T47D (cell line): ENCODE measurements at regions not wholly inside any gene's neighbourhood (a gene's known extent, or its start where the extent isn't known, plus 50 kb on each side); places are given as distances from the start of the nearest gene placed in this dataset.
"Not testable (repeated sequence)": the region's sequence is repeated elsewhere in the genome, so short reads cannot be mapped to it uniquely, and the experiment has no call there.

Experiments used
- DNase-seq, 2 experiments: peaks; one replicate each; pipeline versions ENCODE4 v3.0.0 to v3.0.0-alpha.2; 2011 to 2012; ENCODE audit warnings: low read depth in 1 of 2, low spot score in 1 of 2
- JUND ChIP-seq: IDR thresholded peaks from 2 replicates; pipeline ENCODE4 v1.6.1; 2012; ENCODE audit warnings: low read depth
- in situ Hi-C: cut with HindIII; loops from 2 replicates; pipeline ENCODE4 v1.10.0; 2016; ENCODE audit warnings: low sequenced_read_pairs, low pct_unique_long_range_greater_than_20kb

- no peak for TF ChIP-seq JUND
- no peak for DNase-seq
- in situ Hi-C loops = no loop called here
Measured at GRCh38 chr15:56804938-56805337, 71.6 kb upstream of the ZNF280D start.

DNA sequence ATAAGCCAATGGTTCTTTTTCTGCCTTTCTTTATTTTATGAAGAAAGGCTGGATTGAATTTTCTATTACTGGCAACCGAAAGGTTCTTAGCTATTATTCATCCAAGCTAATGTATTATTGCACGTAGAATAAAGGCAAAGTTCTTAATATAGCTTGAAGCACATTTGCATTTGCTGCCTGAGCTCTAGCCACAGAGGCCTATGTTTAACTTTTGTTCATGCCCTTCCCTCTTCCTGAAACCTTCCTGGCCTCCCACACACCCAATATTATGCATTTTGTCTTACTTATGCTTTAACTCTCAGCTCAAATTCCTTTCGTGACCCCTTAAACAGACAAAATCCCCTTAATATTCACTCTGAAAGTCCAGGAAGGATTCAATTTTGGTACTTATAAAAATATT, 71.0 kb upstream of the ZNF280D start:
- in situ Hi-C loops = no loop called here
- TF ChIP-seq JUND = no peak
- DNase-seq = no peak

DNA sequence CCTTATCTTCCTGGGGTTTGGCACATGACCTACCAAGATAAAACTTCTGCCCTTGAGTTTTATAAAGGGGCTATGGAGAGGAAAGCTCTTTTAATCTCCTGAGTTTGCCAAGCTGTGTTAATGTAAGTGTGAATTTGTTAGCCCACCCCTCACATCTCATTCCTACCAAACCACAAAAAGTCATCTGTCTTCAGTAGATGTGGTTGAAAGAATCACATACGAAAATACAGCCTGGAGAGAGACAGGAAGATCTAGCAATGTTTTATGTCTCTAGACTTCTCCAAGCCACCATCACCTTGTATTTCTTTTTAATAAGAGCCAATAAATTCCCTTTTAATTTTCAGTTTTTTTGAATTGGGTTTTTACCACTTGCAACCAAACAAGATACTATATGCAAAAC, 68.9 kb upstream of the ZNF280D start:
- DNase-seq = no peak
- in situ Hi-C loops = no loop called here
- no peak for TF ChIP-seq JUND

GRCh38 chr15:56798639-56799038, 65.3 kb upstream of the ZNF280D start:
- no peak for DNase-seq
- TF ChIP-seq JUND = no peak
- in situ Hi-C loops = no loop called here

DNA sequence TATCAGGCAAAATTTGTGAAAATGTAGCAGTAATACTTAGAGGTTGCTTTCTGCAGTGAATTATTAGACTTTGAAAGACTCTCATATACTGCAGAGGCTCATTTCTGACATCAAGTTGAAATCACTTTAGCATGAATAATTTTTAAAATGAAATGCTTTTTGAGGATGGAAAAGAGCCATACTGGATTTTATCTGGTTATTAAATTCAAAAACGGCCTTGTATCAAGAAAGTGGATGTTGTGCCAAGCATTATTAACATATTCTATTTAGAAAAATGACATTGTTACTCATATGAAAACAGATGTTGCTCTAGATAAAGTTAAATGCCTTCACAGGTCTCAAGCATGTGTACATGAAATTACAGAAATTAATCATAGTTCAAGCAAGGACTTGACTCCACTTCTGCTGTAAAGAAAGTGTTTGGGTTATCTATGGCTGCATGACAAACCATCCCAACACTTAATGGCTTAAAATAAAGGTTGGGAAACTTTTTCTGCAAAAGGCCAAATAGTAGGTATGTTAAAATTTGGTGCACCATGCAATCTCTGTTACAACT, 64.5 kb upstream of the ZNF280D start:
- in situ Hi-C loops = no loop called here

DNA sequence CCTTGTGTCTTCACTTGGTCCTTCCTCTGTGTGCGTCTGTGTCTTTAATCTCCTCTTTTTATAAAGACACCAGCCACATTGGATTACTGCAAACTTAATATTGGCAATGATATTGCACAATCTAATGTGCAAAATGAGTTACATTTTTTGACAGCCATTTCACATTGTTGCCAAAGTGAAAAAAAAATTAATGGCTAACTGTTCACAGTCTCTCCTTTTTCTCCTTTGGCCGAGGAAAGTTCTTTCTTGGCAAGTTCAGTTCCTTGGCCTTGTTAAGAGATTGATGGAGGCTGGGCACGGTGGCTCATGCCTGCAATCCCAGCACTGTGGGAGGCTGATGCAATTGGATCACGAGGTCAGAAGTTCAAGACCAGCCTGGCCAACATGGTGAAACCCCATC, 62.2 kb upstream of the ZNF280D start:
- no peak for DNase-seq
- in situ Hi-C loops = no loop called here
- TF ChIP-seq JUND = no peak

More for the DNA sequence above, 64.5 kb upstream of the ZNF280D start:
- no peak for DNase-seq
- no peak for TF ChIP-seq JUND

DNA sequence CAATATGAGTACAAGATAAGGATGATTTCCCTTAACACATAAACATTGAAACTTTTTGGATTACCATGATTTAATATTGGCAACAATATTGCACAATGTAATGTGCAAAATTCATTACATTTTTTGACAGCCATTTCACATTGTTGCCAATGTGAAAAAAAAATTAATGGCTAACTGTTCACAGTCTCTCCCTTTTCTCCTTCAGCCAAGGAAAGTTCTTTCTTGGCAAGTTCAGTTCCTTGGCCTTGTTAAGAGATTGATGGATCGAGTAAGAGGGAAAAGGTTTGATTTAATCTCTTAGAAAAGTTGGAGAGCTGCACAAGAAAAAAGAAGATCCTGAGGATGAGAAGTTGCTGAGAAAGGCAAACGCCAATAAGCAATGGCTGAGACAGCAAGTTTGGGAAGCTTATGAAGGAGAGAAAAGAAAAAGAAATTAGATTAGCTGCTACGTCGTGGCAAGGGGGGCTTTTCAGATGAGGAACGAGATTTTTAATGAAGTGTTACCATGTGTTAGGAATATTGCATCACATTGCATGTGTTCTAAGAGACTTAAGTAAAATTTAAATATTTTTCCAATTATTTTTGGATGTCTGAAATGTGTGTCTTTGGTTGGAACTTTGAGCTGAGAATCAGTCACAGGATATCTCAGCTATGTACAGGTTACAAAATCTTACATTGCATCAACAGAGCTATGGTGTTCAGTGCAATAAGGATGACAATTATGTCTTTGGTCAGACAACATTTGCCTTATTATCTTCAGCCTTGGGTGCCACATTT, 61.4 kb upstream of the ZNF280D start:
- DNase-seq = no peak
- in situ Hi-C loops = no loop called here
- TF ChIP-seq JUND = no peak

GRCh38 chr15:56794165-56794552, 60.9 kb upstream of the ZNF280D start:
- in situ Hi-C loops = no loop called here
- no peak for DNase-seq
- no peak for TF ChIP-seq JUND

GRCh38 chr15:56792211-56792610, 58.9 kb upstream of the ZNF280D start:
- no peak for TF ChIP-seq JUND
- in situ Hi-C loops = no loop called here
- no peak for DNase-seq

DNA sequence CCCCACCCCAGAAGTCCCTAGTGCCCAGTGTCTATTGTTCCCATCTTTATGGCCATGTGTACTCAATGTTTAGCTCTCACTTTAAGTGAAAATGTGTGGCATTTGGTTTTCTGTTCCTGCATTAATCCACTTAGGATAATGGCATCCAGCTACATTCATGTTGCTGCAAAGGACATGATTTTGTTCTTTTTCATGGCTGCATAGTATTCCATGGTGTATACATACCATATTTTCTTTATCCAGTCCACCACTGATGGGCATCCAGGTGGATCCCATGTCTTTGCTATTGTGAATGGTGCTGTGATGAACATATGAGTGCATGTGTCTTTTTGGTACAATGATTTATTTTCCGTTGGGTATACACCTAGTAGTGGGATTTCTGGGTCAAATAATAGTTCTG, 58.2 kb upstream of the ZNF280D start:
- DNase-seq, in situ Hi-C loops: not testable (repeated sequence)

GRCh38 chr15:56788359-56788758, 55.0 kb upstream of the ZNF280D start:
- no peak for DNase-seq
- no peak for TF ChIP-seq JUND
- in situ Hi-C loops = no loop called here

GRCh38 chr15:56786966-56787365, 53.7 kb upstream of the ZNF280D start:
- no peak for DNase-seq
- TF ChIP-seq JUND = no peak
- in situ Hi-C loops = no loop called here

DNA sequence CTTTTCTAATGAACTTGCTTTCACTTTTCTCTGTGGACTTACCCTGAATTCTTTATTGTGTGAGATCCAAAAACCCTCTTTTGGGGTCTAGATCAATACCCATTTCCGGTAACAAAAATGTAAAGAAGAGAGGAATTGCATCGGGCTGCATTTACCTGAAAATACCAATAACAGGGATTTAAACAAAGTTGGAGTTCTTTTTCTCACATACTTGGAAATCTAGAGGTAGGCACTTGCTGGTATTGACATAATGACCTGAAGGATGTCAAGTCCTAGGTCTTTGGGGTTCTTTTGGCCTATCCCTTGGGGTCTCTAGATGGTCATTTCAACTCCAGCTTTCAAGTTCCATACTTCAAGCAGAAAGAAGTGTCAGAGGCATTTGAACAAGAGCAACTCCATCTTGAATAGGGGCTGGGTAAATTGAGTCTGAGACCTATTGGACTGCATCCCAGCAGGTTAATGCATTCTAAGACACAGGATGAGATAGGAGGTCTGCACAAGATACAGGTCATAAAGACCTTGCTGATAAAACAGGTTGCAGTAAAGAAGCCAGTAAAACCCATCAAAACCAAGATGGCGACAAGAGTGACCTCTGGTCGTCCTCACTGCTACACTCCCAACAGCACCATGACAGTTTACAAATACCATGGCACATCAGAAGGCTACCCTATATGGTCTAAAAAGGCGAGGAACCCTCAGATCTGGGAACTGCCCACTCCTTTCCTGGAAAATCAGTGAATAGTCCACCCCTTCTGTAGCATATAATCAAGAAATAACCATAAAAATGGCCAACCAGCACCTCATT, 50.8 kb upstream of the ZNF280D start:
- in situ Hi-C loops = no loop called here

More for the DNA sequence above, 50.8 kb upstream of the ZNF280D start:
- DNase-seq = no peak
- TF ChIP-seq JUND = no peak
